ENCODE measurements at regions not wholly inside any gene's neighbourhood (a gene's known extent, or its start where the extent isn't known, plus 50 kb on each side); places are given as distances from the start of the nearest gene placed in this dataset.

DNA sequence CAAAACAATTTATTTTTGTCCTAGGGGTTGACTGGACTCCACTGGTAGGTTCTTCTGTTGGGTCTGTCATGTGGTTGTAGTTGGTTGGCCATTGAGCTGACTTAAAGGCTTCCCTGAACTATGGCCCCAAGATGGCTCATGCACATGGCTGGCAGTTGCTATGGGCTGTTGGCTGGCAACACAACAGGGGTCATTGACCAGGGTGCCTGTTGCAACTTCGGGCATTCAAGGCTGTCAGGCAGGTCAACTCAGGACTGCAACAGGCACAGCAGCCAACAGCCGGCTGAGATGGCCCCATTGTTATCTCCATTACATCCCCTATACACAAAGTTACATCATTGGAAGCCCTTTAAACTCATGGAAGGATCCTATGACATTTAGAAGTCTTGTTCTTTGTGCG lies 109.7 kb upstream of the CPEB2 start:
- TF ChIP-seq GATA2 (IDR thresholded peaks at IDR 0.05; ENCODE audit: low read depth, low read length) (no peak), GATA3 (IDR thresholded peaks at IDR 0.05; ENCODE audit: low read depth, low read length) (no peak)

Data from SH-SY5Y (cell line).